Pancreas (tissue), 10 donors: ENCODE measurements at regions not wholly inside any gene's neighbourhood (a gene's known extent, or its start where the extent isn't known, plus 50 kb on each side); places are given as distances from the start of the nearest gene placed in this dataset.

Experiments
- ATAC-seq, 4 donors: fragments of 200-7000 bp; cut with Tn5 transposase; one replicate each; pipeline versions ENCODE4 v1.8.0 to v1.9.1; 2020; ENCODE audit warnings: mild to moderate bottlenecking in 4 of 4, moderate library complexity in 4 of 4
- DNase-seq, 6 donors: peaks; one replicate each; pipeline ENCODE4 v3.0.0-alpha.2; 2020
- FAIRE-seq: peaks from 2 replicates; lab custom pipeline; 2012; peaks lifted over from hg19 to GRCh38; lab: Jason Lieb, UNC
- H3K27ac ChIP-seq, 4 donors: fragments of 200-600 bp; sonication (generic); 1 replicate in 3 of 4; 2 replicates in 1 of 4; pipeline versions ENCODE4 v1.5.0 to v1.8.0; 2020
- H3K27me3 ChIP-seq, 4 donors: fragments of 200-600 bp; one replicate each; pipeline ENCODE4 v1.8.0; 2021
- H3K36me3 ChIP-seq, 3 donors: fragments of 200-600 bp; sonication (generic) in 1 of 3; one replicate each; pipeline versions ENCODE4 v1.5.0 to v1.8.0; 2020 to 2021
- H3K4me1 ChIP-seq, 3 donors: fragments of 200-600 bp; one replicate each; pipeline ENCODE4 v1.8.0; 2021
- H3K4me3 ChIP-seq, 4 donors: fragments of 200-600 bp; sonication (generic) in 2 of 4; one replicate each; pipeline versions ENCODE4 v1.5.0 to v1.8.0; 2020 to 2021
- H3K9me3 ChIP-seq, 4 donors: fragments of 200-600 bp; one replicate each; pipeline ENCODE4 v1.8.0; 2021
- CTCF ChIP-seq, 4 donors: fragments of 200-600 bp; sonication (generic) in 3 of 4; IDR thresholded peaks; one replicate each; pipeline versions ENCODE4 v1.5.0 to v1.8.0; 2021; ENCODE audit warnings: antibody characterized with exemption in 4 of 4
- WGBS, 2 donors: extraction: QIAGEN DNeasy Blood & Tissue Kit; methylation state at CpG; one replicate each; pipeline ENCODE4 v1.1.7; 2013; 5-methylcytosine and 5-hydroxymethylcytosine counted together
- intact Hi-C, 3 donors: fragments of 100-400 bp; cut with DNase I; formaldehyde crosslinking; loops; one replicate each; pipeline versions ENCODE4 v1.11.1 to v1.14.2; 2022
- donor health status: healthy with polysubstance abuse.
- donor health status: DM: no; HTN: no; CAD: no; lungs with moderate emphysema.
- donor health status: DM: no; HTN: no; CAD: no.
- donor health status: control.
- donor health status: control.
- donor health status: Bipolar disorder and iron deficiency.
- donor health status: DM: yes; HTN: yes; CAD: no.
- donor health status: DM: no; HTN: no; CAD: no.
- donor health status: DM: no; HTN: no; CAD: no.
- donor health status: DM: yes; HTN: yes; CAD: no.

DNA sequence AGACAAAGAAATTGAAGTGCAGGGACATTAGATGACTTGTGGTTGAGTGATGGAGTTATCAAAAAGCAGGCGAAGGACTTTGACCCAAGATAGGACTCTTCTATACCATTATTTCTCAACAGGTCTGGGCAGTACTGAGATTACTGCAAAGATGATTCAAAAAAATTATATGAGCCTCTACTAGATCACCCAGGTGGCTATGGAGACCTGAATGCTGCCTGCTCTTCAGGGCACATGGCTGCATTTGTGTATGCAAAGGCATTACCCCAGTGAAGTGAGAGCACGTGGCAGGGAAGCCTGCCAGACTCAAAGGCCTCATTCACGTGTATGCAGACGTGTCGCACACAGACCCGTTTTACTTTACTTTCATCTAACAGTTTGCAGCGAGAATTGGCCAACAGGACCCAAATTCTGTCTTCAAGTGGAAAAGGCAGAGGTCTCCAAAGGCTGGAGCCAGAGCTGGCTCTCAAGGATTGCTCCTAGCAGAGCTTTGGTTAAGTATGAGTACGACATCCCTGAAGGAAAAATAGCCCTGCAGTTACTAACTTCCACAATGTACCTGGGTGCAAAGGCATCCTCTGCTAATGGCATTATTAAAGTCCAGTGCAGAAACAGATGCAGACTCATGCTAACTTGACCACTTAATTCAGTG, 113.8 kb upstream of the ARMC2 start:
- peaks cover 0 to 6% (median 4%) of the 10 kb centered on the region in 3 donors for H3K4me1 ChIP-seq
- 59 to 66% methylated on average over 8 of the region's 8 CpGs for WGBS, 2 donors
- TF ChIP-seq CTCF (IDR thresholded peaks at IDR 0.05) = no peak
- no peaks in the 10 kb centered on the region for H3K9me3 ChIP-seq
- no peaks in the 10 kb centered on the region for H3K36me3 ChIP-seq
- DNase-seq (no peak), ATAC-seq (peak in 2 of 4 donors; percentile 27 to 39), FAIRE-seq (no peak)
- H3K27ac ChIP-seq = no peak overlapping the region
- H3K27me3 ChIP-seq = no peaks in the 10 kb centered on the region
- no peak overlapping the region for H3K4me3 ChIP-seq
- intact Hi-C loops = no loop called here

- intact Hi-C loops = no loop called here
- 91% methylated on average over 2 of the region's 2 CpGs for WGBS, 2 donors
Observed at GRCh38 chr6:108735310-108736001, 112.8 kb upstream of the ARMC2 start.

DNA sequence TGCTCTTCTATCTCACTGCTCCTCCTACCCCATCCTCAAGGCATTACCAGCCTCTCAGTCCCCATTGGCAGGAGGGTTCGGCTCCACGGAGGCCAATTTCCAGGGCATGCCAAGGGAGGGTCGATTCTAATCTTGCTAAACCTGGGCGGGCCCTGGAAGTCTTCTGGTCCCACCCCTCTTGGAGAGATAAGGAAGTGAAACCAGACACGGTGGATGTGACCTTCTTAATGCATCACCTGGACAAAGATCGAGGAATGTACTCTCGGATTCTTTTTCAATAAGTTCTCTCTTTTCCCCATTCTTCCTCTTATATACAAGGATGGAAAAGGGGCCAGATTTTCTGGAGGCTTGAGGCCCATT, 112.2 kb upstream of the ARMC2 start:
- WGBS, 2 donors = 32 to 42% methylated on average over 7 of the region's 7 CpGs
- Histone ChIP-seq H3K9me3 (no peaks in the 10 kb centered on the region), H3K27ac (no peak overlapping the region), H3K4me1 (peaks cover 3 to 18% (median 13%) of the 10 kb centered on the region in 3 donors), H3K4me3 (no peak overlapping the region), H3K27me3 (no peaks in the 10 kb centered on the region), H3K36me3 (no peaks in the 10 kb centered on the region)
- intact Hi-C loops = no loop called here
- ATAC-seq = peak in 2 of 4 donors; percentile 15
- no peak for DNase-seq
- TF ChIP-seq CTCF (IDR thresholded peaks at IDR 0.05) = no peak
- FAIRE-seq = no peak

More at GRCh38 chr6:108735310-108736001, 112.8 kb upstream of the ARMC2 start:
- Histone ChIP-seq H3K36me3 (no peaks in the 10 kb centered on the region), H3K4me1 (peaks cover 3 to 16% (median 13%) of the 10 kb centered on the region in 3 donors), H3K27ac (no peak overlapping the region), H3K27me3 (no peaks in the 10 kb centered on the region), H3K9me3 (no peaks in the 10 kb centered on the region), H3K4me3 (no peak overlapping the region)
- DNase-seq (no peak), FAIRE-seq (no peak), ATAC-seq (no peak)
- no peak for TF ChIP-seq CTCF (IDR thresholded peaks at IDR 0.05)

DNA sequence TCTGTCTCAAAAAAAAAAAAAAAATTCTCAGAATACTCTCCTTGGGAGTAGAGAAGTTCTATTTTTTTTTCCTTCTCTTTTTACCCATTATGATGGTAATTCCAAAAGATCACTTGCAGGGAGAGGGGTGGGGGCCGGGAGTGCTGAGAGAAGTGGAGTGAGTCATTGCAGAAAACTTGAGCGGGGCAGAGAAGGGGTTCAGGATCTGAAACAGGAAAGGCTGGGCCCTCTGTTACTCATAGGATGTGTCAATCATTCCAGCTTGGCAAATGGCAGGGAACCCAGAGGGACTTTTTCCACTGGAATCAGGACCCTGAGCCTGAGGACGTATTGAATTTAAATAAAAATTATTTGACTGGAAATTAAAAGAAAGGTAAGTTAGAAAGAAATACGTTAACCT, 111.4 kb upstream of the ARMC2 start:
- Histone ChIP-seq H3K27me3 (no peaks in the 10 kb centered on the region), H3K4me3 (no peak overlapping the region), H3K36me3 (no peaks in the 10 kb centered on the region), H3K4me1 (peaks cover 3 to 18% (median 13%) of the 10 kb centered on the region in 3 donors), H3K9me3 (no peaks in the 10 kb centered on the region), H3K27ac (no peak overlapping the region)
- ATAC-seq (peak in 2 of 4 donors; percentile 20 to 36), FAIRE-seq (no peak), DNase-seq (no peak)
- 55 to 71% methylated on average over 4 of the region's 4 CpGs for WGBS, 2 donors
- intact Hi-C loops = no loop called here
- no peak for TF ChIP-seq CTCF (IDR thresholded peaks at IDR 0.05)
